Upper lobe of right lung (tissue), 1 donor: ENCODE measurements at regions not wholly inside any gene's neighbourhood (a gene's known extent, or its start where the extent isn't known, plus 50 kb on each side); places are given as distances from the start of the nearest gene placed in this dataset.

Experiments used
- ATAC-seq: fragments of 200-7000 bp; cut with Tn5 transposase; one replicate; pipeline ENCODE4 v1.9.1; 2020; ENCODE audit warnings: mild to moderate bottlenecking, moderate library complexity
- DNase-seq: peaks from one replicate; pipeline ENCODE4 v3.0.0-alpha.2; 2020
- H3K27ac ChIP-seq: fragments of 200-600 bp; one replicate; pipeline ENCODE4 v1.8.0; 2022
- H3K27me3 ChIP-seq: fragments of 200-600 bp; one replicate; pipeline ENCODE4 v1.8.0; 2022; ENCODE audit warnings: mild to moderate bottlenecking
- H3K36me3 ChIP-seq: fragments of 200-600 bp; one replicate; pipeline ENCODE4 v1.8.0; 2022
- H3K4me1 ChIP-seq: fragments of 200-600 bp; one replicate; pipeline ENCODE4 v1.8.0; 2022
- H3K4me3 ChIP-seq: fragments of 200-600 bp; one replicate; pipeline ENCODE4 v1.8.0; 2022; ENCODE audit warnings: mild to moderate bottlenecking
- H3K9me3 ChIP-seq: fragments of 200-600 bp; one replicate; pipeline ENCODE4 v1.8.0; 2022
- CTCF ChIP-seq: fragments of 200-600 bp; IDR thresholded peaks from one replicate; pipeline ENCODE4 v1.8.0; 2022; ENCODE audit warnings: antibody characterized with exemption
- intact Hi-C: fragments of 100-400 bp; cut with DNase I; formaldehyde crosslinking; loops from one replicate; pipeline ENCODE4 v1.11.0; 2022
- donor health status: DM: no; HTN: yes; CAD: no; lungs with severe emphysema.

GRCh38 chr6:134527108-134527787, 209.3 kb upstream of the SGK1 start:
- no peak for DNase-seq
- intact Hi-C loops = no loop called here
- no peaks in the 10 kb centered on the region for H3K36me3 ChIP-seq
- TF ChIP-seq CTCF = no peak
- no peak overlapping the region for H3K4me3 ChIP-seq
- no peaks in the 10 kb centered on the region for H3K4me1 ChIP-seq
- H3K27ac ChIP-seq = no peak overlapping the region
- no peak for ATAC-seq
- H3K27me3 ChIP-seq = no peaks in the 10 kb centered on the region
- no peaks in the 10 kb centered on the region for H3K9me3 ChIP-seq

- H3K9me3 ChIP-seq = no peaks in the 10 kb centered on the region
- no peak for ATAC-seq
- no peaks in the 10 kb centered on the region for H3K36me3 ChIP-seq
- H3K4me3 ChIP-seq = no peak overlapping the region
- intact Hi-C loops = no loop called here
- no peak overlapping the region for H3K27ac ChIP-seq
- TF ChIP-seq CTCF = no peak
- no peaks in the 10 kb centered on the region for H3K27me3 ChIP-seq
- peaks cover 12% of the 10 kb centered on the region for H3K4me1 ChIP-seq
- no peak for DNase-seq
Observed at GRCh38 chr6:134525190-134525868, 207.4 kb upstream of the SGK1 start.

- Histone ChIP-seq H3K9me3 (no peaks in the 10 kb centered on the region), H3K4me3 (no peak overlapping the region), H3K27me3 (no peaks in the 10 kb centered on the region), H3K4me1 (peaks cover 14% of the 10 kb centered on the region), H3K36me3 (no peaks in the 10 kb centered on the region), H3K27ac (no peak overlapping the region)
- TF ChIP-seq CTCF = no peak
- DNase-seq = no peak
- intact Hi-C loops = no loop called here
- ATAC-seq = peak; percentile 80
Observed at GRCh38 chr6:134523903-134524650, 206.2 kb upstream of the SGK1 start.

- no peak for TF ChIP-seq CTCF
- no peak for ATAC-seq
- DNase-seq = no peak
- H3K36me3 ChIP-seq = no peaks in the 10 kb centered on the region
- intact Hi-C loops = no loop called here
- H3K27me3 ChIP-seq = no peaks in the 10 kb centered on the region
- peaks cover 14% of the 10 kb centered on the region for H3K4me1 ChIP-seq
- no peak overlapping the region for H3K4me3 ChIP-seq
- no peaks in the 10 kb centered on the region for H3K9me3 ChIP-seq
- H3K27ac ChIP-seq = no peak overlapping the region
Observed at GRCh38 chr6:134523051-134523450, 205.1 kb upstream of the SGK1 start.

GRCh38 chr6:134521116-134521501, 203.2 kb upstream of the SGK1 start:
- no peaks in the 10 kb centered on the region for H3K9me3 ChIP-seq
- H3K27ac ChIP-seq = no peak overlapping the region
- H3K36me3 ChIP-seq = no peaks in the 10 kb centered on the region
- ATAC-seq (no peak), DNase-seq (no peak)
- H3K4me3 ChIP-seq = no peak overlapping the region
- no peaks in the 10 kb centered on the region for H3K27me3 ChIP-seq
- TF ChIP-seq CTCF = no peak
- intact Hi-C loops = no loop called here
- H3K4me1 ChIP-seq = peaks cover 28% of the 10 kb centered on the region
